GM21528 (cell line): ENCODE measurements at regions not wholly inside any gene's neighbourhood (a gene's known extent, or its start where the extent isn't known, plus 50 kb on each side); places are given as distances from the start of the nearest gene placed in this dataset.
A peak's percentile ranks its signal among the peaks of the same experiment; 100 is the strongest.
"Not testable (repeated sequence)": the region's sequence is repeated elsewhere in the genome, so short reads cannot be mapped to it uniquely, and the experiment has no call there.

Source experiments
- ATAC-seq: cut with Tn5 transposase; IDR thresholded peaks from one replicate; pipeline ENCODE4 v1.9.1; 2021; ENCODE audit warnings: mild to moderate bottlenecking, moderate library complexity; ENCODE audit not compliant: unreplicated experiment, low FRiP score

DNA sequence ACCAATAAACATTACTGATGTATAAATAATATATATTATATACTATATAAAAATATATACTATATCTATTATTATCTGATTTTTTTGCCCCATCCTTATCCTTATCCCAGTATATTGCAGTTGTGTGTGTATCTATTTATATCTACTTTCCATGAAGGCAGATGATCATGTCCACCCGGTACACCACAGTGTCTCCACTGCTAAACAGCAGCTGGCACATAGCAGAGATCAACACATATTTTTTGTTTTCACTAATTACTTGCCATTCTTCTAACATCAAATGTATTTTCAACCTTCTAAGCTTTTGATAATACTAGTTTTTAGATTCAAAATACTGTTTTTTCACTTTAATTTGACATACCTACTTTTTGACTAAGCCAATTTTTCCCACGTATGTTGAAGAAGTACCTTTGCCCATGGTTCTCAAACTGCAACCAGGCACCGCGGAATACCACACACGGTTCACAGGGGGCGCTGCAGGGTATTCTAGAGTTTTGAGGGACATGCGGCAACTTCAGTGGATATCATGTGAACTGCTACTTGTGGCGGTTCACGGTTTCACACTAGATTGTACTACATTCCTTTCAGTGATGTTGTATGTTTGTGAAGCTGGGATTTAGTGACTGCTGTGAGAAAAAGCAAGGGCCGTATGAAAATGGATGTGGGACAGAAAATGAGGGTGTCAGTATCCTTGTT is 182.5 kb upstream of the NPY2R start:
- ATAC-seq, result peak; percentile 84

GRCh38 chr4:155026715-155027114 is 181.7 kb upstream of the NPY2R start:
- no peak for ATAC-seq

- ATAC-seq, result peak; percentile 78
Measured at GRCh38 chr4:155032521-155033229, 175.8 kb upstream of the NPY2R start.

- ATAC-seq, result no peak
Measured at GRCh38 chr4:155033604-155034003, 174.8 kb upstream of the NPY2R start.

- no peak for ATAC-seq
Measured at GRCh38 chr4:155037031-155037430, 171.4 kb upstream of the NPY2R start.

- no peak for ATAC-seq
Measured at GRCh38 chr4:155038459-155038858, 170.0 kb upstream of the NPY2R start.

DNA sequence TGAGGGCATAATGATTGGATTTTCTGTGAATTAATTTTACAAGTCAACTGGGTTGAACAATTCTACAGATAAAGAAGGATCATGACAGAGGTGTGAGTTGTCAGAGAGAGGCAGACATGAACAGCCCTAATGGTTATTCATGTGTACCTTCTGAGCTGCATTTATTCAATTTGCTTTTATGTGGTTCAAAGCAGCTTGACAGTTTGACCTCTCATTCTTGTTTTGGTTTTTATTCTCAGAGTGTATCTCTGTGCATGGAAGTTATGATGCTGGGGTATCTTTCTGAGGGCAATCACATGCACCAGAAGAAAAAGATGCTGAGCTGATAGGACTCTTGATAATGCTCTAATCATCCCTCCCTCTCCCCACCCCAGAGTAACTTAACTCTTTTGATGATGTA is 169.3 kb upstream of the NPY2R start:
- no peak for ATAC-seq

DNA sequence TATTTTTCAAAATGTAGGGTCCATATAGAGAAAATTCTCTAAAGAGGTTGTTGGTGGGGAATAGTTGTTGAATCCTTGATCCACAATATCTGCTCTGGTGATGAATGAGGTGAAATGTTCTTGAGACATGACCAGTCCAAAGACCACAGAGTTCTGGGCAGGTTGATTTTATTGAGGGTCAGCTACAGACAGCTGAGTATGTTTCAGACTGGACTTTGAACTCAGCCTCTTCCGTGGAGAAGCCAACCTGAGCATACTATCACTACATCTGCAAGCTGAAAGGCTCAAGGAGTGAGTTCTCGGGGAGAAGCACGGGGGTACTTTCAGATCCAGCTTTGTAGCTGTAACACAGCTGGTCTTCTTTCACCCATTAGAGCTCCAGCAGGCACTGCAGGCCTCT is 168.4 kb upstream of the NPY2R start:
- ATAC-seq, result no peak

- no peak for ATAC-seq
Measured at GRCh38 chr4:155042014-155042413, 166.4 kb upstream of the NPY2R start.

GRCh38 chr4:155044251-155044650 is 164.2 kb upstream of the NPY2R start:
- not testable (repeated sequence) for ATAC-seq

GRCh38 chr4:155047755-155048154 is 160.7 kb upstream of the NPY2R start:
- no peak for ATAC-seq

DNA sequence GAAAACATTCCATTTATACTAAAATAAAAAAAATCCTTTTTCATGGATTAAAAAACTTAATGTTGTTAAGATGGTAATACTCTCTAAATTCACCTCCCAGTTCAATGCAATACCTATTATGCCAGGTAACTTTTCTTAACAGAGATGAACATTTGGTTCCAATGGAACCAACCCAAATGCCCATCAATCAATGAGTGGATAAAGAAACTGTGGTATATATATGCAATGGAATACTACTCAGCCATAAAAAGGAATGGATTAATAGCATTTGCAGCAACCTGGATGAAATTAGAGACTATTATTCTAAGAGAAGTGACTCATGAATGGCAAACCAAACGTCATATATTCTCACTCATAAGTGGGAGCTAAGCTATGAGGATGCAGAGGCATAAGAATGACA is 154.4 kb upstream of the NPY2R start:
- not testable (repeated sequence) for ATAC-seq

DNA sequence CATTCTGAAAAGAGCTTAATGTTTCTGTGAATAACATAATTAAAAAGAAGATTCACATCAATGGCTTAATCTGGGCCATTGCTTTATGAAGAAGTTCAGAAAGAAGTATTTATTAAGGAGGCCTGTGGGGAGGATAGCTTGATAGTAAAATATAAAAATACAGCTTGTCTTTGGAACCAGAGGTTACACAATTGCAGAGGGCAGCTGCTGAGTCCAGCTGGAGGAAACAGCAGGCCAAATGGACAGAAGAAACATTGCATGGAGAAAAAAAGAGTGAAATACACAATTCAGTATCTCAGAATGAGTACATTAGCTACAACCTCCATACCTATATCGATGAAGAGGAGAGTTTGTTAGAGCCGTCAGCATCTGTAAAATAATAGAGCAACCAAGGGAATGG is 148.0 kb upstream of the NPY2R start:
- ATAC-seq, result no peak

DNA sequence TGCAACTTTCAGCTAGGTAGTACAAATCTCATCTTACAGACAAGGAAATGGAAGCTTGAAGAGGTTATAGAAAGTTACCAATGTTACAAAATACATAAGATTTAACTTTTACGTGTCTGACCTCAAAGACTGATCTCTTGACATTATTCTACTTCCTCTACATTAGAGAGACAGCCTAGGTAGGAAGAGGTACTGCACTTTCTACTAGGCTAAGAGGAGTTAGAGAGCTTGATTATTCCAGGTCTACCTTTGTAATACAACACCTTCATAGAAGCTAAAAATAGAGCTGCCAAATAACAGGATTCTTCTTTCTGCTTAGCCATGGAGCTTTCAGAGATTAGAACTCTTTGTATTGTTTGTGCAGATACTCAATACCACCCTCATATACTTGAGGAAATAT is 147.6 kb upstream of the NPY2R start:
- ATAC-seq, result no peak

DNA sequence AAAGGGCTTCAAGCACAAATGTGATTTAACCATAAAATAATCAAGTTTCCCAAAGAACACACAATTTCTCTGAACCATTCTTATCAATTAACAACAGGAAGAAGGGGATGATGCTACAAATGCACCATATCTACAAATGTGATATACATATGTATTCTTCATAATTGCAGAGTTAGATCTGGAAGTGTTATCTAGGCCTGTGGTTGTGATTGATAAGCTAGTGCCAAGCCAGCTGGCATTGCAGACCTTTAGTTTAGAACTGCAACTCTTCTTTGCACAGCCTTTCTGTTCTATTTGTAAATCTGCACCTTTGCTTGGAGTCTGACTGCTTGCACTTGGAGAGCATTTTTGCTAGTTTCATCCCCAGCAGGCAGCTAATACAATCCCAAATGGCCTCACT is 145.5 kb upstream of the NPY2R start:
- ATAC-seq, result no peak

DNA sequence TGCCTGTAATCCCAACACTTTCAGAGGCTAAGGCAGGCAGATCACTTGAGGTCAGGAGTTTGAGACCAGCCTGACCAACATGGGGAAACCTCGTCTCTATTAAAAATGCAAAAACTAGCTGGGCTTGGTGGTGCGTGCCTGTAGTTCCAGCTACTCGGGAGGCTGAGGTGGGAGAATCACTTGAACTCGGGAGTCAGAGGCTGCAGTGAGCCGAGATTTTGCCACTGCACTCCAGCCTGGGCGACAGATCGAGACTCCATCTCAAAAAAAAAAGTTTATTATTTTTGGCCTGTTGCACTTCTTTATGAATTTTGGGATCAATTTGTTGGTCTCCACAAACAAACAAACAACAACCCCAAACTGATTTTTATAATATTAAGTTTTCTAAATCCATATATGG is 143.5 kb upstream of the NPY2R start:
- not testable (repeated sequence) for ATAC-seq

GRCh38 chr4:155066871-155067270 is 141.6 kb upstream of the NPY2R start:
- no peak for ATAC-seq

GRCh38 chr4:155071962-155072361 is 136.5 kb upstream of the NPY2R start:
- ATAC-seq, result no peak

- no peak for ATAC-seq
Measured at GRCh38 chr4:155072417-155072816, 136.0 kb upstream of the NPY2R start.

DNA sequence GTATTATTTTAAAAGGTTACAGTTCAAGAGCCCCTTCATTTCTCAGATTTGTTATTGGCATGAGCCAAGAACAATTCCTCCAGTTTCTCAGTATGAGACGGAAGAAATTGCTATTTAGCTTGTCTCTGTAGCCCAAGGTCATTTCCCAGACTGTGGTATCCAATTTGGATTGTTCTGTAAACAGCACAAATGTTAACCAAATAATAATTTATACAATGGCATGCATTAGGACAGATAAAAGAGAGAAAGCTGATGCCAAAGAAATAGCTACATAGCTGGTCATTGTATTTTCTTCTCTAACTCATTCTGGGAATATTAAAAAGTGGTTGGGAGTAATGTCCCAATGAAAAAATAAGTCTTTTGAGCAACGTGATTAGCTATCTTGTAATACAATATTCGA is 134.6 kb upstream of the NPY2R start:
- no peak for ATAC-seq

DNA sequence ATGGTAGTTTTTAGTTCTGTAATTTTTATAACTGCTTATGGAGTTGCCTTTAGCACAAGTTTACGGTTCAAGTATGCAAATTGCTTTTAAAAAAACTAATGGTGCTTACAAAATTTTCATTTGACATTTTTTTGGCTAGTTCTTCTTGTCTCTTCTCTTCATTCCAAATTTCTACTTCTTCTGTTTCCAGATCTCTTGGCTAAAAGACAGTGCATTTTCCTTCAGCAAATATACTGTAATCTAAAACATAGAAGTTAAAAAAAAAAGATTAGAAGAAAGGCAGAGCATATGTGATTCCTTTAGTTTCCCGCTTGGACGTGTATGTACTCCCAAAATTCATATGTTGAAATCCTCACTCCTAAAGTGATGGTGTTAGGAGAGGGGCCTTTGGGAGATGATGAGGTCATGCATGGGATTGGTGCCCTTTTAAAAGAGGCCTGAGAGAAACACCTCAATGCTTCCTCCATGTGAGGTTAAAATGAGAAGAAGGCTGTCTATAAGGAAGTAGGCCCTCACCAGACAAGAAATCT is 132.1 kb upstream of the NPY2R start:
- ATAC-seq, result no peak
